ENCODE measurements at regions not wholly inside any gene's neighbourhood (a gene's known extent, or its start where the extent isn't known, plus 50 kb on each side); places are given as distances from the start of the nearest gene placed in this dataset.

DNA sequence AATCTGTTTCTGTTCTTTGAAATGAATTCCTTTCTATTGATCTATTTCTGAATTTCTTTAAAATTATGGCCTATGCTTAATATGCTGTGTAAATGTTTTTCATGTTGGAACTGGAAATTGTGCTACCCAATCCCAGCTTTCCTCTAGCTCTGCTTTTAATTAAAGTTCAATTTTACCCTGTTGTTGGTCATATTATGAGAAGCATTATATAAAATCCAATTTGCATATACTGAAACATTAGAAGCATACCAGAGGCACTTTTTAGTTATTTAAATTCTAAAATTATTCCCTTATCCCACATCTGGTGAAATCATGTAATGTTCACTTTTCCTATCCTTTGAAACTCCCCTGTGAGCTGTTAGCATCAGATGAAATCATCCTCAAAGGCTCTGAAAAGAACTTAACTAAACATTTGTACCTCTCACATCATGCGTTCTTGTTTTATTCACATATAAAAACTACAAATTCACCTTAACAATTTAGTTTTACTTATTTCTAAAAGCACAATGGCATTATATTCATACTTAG is 160.6 kb upstream of the COL21A1 start:
- TF ChIP-seq, protein P1, sequence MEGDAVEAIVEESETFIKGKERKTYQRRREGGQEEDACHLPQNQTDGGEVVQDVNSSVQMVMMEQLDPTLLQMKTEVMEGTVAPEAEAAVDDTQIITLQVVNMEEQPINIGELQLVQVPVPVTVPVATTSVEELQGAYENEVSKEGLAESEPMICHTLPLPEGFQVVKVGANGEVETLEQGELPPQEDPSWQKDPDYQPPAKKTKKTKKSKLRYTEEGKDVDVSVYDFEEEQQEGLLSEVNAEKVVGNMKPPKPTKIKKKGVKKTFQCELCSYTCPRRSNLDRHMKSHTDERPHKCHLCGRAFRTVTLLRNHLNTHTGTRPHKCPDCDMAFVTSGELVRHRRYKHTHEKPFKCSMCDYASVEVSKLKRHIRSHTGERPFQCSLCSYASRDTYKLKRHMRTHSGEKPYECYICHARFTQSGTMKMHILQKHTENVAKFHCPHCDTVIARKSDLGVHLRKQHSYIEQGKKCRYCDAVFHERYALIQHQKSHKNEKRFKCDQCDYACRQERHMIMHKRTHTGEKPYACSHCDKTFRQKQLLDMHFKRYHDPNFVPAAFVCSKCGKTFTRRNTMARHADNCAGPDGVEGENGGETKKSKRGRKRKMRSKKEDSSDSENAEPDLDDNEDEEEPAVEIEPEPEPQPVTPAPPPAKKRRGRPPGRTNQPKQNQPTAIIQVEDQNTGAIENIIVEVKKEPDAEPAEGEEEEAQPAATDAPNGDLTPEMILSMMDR (conservative IDR thresholded peaks at IDR 0.05; ENCODE audit: low read length), result no peak
- no peak overlapping the region for H3K4me3 ChIP-seq (ENCODE audit: low read length)
- no peak for DNase-seq (ENCODE audit: low read depth)

DNA sequence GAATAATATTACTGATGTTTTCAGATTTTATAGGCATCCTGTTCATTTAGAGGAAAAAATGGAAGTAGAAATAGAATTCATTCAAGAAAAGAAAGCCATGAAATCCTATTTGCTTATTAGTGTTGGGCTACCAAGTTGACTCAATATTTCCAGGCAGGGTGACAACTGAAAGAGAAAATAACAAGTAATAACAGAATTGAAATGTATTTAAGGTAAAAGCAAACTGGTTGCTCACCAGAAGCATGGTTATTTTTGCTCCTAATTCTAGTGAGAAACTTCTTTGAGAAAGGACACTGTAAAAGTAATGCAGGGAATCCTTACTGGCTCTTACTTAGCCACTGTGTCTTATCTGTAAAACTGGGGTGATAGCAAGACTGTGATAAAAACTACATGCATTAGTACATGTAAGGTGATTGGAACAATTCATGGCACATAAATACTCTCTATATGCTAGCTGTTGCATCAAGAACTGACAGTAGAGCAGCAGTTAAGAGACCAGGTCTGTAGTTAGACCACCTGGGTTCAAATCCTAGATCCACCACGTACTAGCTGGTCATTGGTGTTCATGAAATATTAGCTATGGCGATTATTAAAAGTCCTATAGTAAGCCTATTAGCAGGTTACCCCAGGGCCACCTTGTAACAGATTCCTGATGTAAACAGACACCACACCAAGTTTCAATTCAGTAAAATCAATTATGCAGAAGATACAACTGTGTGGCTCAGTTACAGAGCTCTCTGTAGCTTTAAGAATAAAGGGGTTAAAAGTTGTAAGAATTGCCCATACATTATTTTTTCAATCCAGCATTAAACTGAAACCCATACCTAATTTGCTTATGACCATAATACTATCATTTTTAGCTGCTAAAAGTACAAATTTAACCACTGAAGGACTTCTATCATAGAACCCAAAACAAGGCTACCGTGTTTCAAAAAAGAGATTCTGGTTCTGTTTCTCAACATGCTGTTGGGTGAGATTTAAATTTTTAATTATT is 159.2 kb upstream of the COL21A1 start:
- TF ChIP-seq, protein P1 (conservative IDR thresholded peaks at IDR 0.05; ENCODE audit: low read length), result no peak
- no peak overlapping the region for H3K4me3 ChIP-seq (ENCODE audit: low read length)
- no peak for DNase-seq (ENCODE audit: low read depth)

DNA sequence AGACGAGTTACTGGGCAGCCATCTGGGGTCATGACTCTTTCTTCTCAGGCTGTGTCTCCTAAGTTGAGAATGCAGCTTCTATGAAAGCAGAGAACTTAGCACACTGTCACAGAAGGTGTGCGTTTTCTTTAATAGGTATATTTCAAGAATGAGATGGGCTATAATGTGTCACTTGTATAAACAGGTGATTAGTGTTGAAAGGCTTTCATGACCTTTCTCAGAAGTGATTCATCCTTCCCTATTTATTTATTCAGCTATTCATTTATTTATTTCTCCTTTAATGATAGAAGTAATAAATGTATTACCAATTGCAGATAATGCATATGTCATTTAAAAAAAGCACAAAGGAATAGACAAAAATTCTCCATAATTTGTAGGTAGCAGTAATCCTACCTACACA is 157.2 kb upstream of the COL21A1 start:
- H3K4me3 ChIP-seq (ENCODE audit: low read length), result no peak overlapping the region
- TF ChIP-seq, protein P1 (conservative IDR thresholded peaks at IDR 0.05; ENCODE audit: low read length), result no peak
- DNase-seq (ENCODE audit: low read depth), result no peak

DNA sequence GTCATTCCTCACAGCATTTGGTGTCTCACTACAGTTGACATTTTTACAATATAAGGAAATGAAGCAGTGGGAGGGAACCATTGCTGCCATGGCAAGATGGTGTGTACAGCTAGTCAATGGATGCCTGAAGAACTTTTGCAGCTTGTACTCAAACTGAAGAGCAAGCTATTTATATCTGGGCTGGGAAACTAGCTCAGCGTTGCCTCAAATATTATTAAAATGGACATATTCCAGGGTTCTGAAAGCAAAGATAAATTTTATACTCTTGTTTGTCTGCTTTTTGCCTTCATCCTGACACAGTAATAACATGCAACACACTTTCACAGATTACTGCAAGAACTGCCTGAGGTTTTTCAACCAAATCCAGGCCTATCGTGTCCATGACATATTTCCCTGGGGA is 156.4 kb upstream of the COL21A1 start:
- no peak overlapping the region for H3K4me3 ChIP-seq (ENCODE audit: low read length)
- no peak for DNase-seq (ENCODE audit: low read depth)
- TF ChIP-seq, protein P1 (conservative IDR thresholded peaks at IDR 0.05; ENCODE audit: low read length), result no peak

DNA sequence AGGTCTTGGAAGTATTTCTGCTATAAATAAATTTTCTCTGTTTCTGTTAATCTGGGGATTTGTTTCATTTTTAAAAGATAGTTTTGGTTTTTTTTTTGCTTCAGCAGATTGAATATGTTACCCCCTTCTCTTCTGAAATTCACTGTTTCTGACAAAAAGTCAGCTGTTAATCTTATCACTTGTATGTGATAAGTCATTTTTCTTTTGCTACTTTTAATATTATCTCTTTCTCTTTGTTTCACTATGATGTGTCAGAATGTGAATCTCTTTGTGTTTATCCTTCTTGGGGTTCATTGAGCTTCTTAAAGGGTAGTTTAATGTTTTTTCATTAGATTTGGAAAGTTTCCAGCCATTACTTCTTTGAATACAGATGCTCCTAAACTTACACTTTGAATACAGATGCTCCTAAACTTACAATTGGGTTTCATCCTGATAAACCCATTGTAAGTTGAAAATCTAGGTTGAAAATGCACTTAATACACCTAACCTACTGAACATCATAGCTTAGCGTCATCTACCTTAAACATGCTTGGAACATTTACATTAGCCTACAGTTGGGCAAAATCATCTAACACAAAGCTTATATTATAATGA is 154.2 kb upstream of the COL21A1 start:
- DNase-seq (ENCODE audit: low read depth), result no peak
- TF ChIP-seq, protein P1 (conservative IDR thresholded peaks at IDR 0.05; ENCODE audit: low read length), result no peak
- no peak overlapping the region for H3K4me3 ChIP-seq (ENCODE audit: low read length)

DNA sequence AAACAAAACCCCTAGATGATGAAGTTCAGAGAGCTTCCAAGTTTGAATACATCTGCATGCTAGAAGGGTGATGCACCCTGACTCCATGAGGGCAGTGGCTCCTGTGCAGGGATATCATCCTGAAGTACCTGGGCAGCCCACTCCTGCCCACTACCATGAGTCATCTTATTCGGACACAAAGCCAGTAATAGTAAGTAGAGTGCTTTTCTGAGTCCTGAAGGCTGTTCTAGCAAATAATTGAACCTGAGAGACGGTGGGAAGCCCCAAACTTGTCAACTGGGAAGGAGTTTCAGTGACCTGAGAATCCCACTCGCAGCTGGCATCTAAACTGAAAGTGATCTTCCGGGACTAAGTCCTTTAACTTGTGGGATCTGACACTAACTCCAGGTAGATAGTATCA is 152.9 kb upstream of the COL21A1 start:
- H3K4me3 ChIP-seq (ENCODE audit: low read length), result no peak overlapping the region
- TF ChIP-seq, protein P1 (conservative IDR thresholded peaks at IDR 0.05; ENCODE audit: low read length), result no peak
- no peak for DNase-seq (ENCODE audit: low read depth)
